ENCODE measurements at regions not wholly inside any gene's neighbourhood (a gene's known extent, or its start where the extent isn't known, plus 50 kb on each side); places are given as distances from the start of the nearest gene placed in this dataset.
"Not testable (repeated sequence)": the region's sequence is repeated elsewhere in the genome, so short reads cannot be mapped to it uniquely, and the experiment has no call there.

DNA sequence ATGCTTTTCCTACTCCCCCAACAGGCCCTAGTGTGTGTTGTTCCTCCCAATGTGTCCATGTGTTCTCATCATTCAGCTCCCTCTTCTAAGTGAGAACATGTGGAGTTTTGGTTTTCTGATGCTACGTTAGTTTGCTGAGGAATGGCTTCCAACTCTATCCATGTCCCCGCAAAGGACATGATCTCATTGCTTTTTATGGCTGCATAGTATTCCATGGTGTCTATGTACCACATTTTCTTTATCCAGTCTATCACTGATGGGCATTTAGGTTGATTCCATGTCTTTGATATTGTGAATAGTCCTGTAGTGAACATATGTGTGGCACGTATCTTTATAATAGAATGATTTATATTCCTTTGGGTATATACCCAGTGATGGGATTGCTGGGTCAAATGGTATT lies 72.5 kb upstream of the CCNY start:
- DNase-seq (ENCODE audit: low read depth); H3K4me3 ChIP-seq (ENCODE audit: low read depth, low read length): not testable (repeated sequence)

DNA sequence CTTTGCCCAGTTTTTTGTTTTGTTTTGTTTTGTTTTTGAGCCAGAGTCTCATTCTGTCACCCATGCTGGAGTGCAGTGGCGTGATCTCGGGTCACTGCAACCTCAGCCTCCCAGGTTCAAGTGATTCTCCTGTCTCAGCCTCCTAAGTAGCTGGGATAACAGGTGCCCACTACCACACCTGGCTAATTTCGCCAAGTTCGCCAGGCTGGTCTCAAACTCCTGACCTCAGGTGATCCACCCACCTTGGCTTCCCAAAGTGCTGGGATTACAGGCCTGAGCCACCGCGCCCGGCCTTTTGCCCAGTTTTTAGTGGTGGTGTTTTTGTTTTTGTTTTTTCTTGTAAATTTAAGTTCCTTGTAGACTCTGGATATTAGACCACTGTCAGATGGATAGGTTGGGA lies 71.7 kb upstream of the CCNY start:
- DNase-seq (ENCODE audit: low read depth); H3K4me3 ChIP-seq (ENCODE audit: low read depth, low read length): not testable (repeated sequence)

- H3K4me3 ChIP-seq (ENCODE audit: low read depth, low read length): no peak overlapping the region
- TF ChIP-seq, protein P1, sequence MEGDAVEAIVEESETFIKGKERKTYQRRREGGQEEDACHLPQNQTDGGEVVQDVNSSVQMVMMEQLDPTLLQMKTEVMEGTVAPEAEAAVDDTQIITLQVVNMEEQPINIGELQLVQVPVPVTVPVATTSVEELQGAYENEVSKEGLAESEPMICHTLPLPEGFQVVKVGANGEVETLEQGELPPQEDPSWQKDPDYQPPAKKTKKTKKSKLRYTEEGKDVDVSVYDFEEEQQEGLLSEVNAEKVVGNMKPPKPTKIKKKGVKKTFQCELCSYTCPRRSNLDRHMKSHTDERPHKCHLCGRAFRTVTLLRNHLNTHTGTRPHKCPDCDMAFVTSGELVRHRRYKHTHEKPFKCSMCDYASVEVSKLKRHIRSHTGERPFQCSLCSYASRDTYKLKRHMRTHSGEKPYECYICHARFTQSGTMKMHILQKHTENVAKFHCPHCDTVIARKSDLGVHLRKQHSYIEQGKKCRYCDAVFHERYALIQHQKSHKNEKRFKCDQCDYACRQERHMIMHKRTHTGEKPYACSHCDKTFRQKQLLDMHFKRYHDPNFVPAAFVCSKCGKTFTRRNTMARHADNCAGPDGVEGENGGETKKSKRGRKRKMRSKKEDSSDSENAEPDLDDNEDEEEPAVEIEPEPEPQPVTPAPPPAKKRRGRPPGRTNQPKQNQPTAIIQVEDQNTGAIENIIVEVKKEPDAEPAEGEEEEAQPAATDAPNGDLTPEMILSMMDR (IDR thresholded peaks at IDR 0.05; ENCODE audit: insufficient read depth, low read depth, low read length): no peak
- no peak for DNase-seq (ENCODE audit: low read depth)
Measured at GRCh38 chr10:35265435-35265834, 70.9 kb upstream of the CCNY start.

DNA sequence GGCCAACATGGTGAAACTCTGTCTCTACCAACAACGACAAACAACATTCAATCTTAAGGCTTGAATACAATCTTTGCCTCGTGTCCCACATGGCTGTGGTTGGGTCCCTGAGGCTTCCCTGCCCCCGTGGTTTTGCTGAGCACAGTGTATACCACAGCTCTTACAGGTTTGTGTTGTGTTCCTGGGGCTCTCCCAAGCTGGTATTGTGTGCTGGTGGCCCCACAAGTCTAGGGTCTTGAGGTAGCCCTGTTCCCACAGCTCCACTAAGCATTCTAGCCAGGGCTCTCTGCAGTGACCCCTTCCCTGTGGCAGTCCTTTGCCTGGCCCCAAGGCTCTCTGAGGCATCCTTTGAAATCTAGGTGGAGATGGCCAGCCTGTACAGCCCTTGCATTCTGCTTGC lies 68.0 kb upstream of the CCNY start:
- TF ChIP-seq, protein P1 (IDR thresholded peaks at IDR 0.05; ENCODE audit: insufficient read depth, low read depth, low read length): no peak
- no peak overlapping the region for H3K4me3 ChIP-seq (ENCODE audit: low read depth, low read length)
- DNase-seq (ENCODE audit: low read depth): no peak

GRCh38 chr10:35268791-35269257 lies 67.5 kb upstream of the CCNY start:
- peak; percentile 60 for DNase-seq (ENCODE audit: low read depth)
- TF ChIP-seq, protein P1 (IDR thresholded peaks at IDR 0.05; ENCODE audit: insufficient read depth, low read depth, low read length): no peak
- H3K4me3 ChIP-seq (ENCODE audit: low read depth, low read length): no peak overlapping the region

DNA sequence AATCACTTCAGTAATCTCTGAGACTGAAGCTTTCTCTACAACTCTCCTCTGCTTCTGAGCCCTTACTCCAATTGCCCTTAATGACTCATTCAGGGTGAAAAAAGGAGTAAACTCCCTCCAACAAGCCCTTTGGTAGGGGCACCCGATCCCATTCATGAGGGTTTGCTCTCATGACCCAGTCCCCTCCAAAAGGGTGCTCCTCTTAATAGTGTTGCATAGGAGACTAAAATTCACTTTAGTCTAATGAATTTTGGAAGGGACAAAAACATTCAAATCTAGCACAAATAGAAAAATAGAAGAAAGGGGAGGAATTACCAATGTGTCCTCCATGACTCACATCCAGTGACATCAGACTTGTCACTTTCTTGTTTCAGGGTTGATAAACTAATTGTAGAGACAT lies 66.2 kb upstream of the CCNY start:
- TF ChIP-seq, protein P1 (IDR thresholded peaks at IDR 0.05; ENCODE audit: insufficient read depth, low read depth, low read length): no peak
- H3K4me3 ChIP-seq (ENCODE audit: low read depth, low read length): no peak overlapping the region
- DNase-seq (ENCODE audit: low read depth): no peak

DNA sequence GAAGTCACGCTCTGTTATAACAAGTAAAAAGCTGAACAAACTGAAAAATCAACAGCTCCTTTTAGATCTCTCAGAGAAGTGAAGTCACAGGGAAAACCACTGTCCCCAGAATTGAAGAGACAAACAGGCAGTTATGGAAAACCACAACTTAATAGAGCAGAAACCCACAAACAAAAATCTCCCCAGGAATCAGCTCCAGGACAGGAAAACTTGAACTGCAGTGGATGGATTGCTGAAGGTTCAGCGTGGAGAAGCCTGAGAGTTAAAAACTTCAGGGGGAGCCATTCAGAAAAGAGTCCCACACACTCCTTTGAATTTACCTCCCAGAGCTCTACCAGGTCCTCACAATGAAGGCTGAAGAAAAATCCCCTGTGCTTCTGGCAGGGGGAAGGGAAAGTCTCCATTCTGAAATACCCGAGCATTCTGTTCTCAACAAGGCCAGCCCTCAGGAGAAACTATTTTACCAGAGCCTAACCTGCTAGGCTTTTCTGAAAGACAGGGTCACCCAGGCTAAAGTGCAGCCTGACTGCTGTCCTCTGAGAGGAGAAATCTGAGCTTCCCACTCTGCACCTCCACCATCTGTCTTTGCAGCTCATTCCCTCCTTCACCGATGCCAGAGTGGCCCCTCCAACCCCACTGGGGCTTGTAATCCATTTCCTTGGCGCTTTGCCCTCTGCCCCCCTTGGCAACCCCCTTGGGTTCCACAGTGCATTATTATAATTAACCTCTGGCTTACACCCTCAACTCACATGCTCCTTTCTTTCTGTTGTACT lies 65.0 kb upstream of the CCNY start:
- DNase-seq (ENCODE audit: low read depth): no peak
- no peak overlapping the region for H3K4me3 ChIP-seq (ENCODE audit: low read depth, low read length)
- TF ChIP-seq, protein P1 (IDR thresholded peaks at IDR 0.05; ENCODE audit: insufficient read depth, low read depth, low read length): no peak

GRCh38 chr10:35271859-35272165 lies 64.5 kb upstream of the CCNY start:
- H3K4me3 ChIP-seq (ENCODE audit: low read depth, low read length); DNase-seq (ENCODE audit: low read depth): not testable (repeated sequence)

GRCh38 chr10:35272401-35272800 lies 63.9 kb upstream of the CCNY start:
- not testable (repeated sequence) for H3K4me3 ChIP-seq (ENCODE audit: low read depth, low read length); DNase-seq (ENCODE audit: low read depth)

- H3K4me3 ChIP-seq (ENCODE audit: low read depth, low read length); DNase-seq (ENCODE audit: low read depth): not testable (repeated sequence)
Measured at GRCh38 chr10:35273994-35274393, 62.3 kb upstream of the CCNY start.

All from fibroblast of villous mesenchyme (primary cell).